PC-3 (cell line): ENCODE measurements at regions not wholly inside any gene's neighbourhood (a gene's known extent, or its start where the extent isn't known, plus 50 kb on each side); places are given as distances from the start of the nearest gene placed in this dataset.

ENCODE experiments used
- EZH2 ChIP-seq: fragments of 300-600 bp; sonication (generic); IDR thresholded peaks from one replicate; pipeline ENCODE4 v1.6.1; 2017; ENCODE audit warnings: antibody characterized with exemption, mild to moderate bottlenecking, low read length; ENCODE audit not compliant: unreplicated experiment
- EZH2phosphoT487 ChIP-seq: fragments of 300-600 bp; sonication (generic); IDR thresholded peaks from 2 replicates; pipeline ENCODE4 v1.6.1; 2018; ENCODE audit warnings: mild to moderate bottlenecking, antibody characterized with exemption, low read length, borderline replicate concordance
- TF ChIP-seq, protein P1 (sequence below): fragments of 300-600 bp; sonication (generic); conservative IDR thresholded peaks from 2 replicates; pipeline ENCODE4 v1.5.1; 2017; ENCODE audit warnings: antibody characterized with exemption, low read depth, mild to moderate bottlenecking, low read length

DNA sequence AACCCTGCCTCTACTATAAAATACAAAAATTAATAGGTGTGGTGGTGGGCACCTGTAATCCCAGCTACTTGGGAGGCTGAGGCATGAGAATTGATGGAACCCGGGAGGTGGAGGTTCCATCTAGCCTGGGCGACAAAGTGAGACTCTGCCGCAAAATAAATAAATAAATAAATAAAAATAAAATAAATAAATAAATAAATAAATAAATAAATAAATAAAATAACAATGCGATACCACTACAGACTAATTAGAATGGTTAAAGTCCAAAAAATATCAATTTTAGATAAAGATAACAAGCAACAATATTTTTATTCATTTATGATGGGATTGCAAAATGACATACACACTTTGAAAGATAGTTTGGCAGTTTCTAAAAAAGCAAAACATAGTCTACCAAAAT lies 1131.5 kb downstream of the SI start:
- TF ChIP-seq, protein P1, sequence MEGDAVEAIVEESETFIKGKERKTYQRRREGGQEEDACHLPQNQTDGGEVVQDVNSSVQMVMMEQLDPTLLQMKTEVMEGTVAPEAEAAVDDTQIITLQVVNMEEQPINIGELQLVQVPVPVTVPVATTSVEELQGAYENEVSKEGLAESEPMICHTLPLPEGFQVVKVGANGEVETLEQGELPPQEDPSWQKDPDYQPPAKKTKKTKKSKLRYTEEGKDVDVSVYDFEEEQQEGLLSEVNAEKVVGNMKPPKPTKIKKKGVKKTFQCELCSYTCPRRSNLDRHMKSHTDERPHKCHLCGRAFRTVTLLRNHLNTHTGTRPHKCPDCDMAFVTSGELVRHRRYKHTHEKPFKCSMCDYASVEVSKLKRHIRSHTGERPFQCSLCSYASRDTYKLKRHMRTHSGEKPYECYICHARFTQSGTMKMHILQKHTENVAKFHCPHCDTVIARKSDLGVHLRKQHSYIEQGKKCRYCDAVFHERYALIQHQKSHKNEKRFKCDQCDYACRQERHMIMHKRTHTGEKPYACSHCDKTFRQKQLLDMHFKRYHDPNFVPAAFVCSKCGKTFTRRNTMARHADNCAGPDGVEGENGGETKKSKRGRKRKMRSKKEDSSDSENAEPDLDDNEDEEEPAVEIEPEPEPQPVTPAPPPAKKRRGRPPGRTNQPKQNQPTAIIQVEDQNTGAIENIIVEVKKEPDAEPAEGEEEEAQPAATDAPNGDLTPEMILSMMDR: no peak
- TF ChIP-seq EZH2 (no peak), EZH2phosphoT487 (no peak)
